GM19351 (cell line): ENCODE measurements at regions not wholly inside any gene's neighbourhood (a gene's known extent, or its start where the extent isn't known, plus 50 kb on each side); places are given as distances from the start of the nearest gene placed in this dataset.

ENCODE experiments used
- ATAC-seq: cut with Tn5 transposase; IDR thresholded peaks from one replicate; pipeline ENCODE4 v1.9.1; 2021; ENCODE audit warnings: mild to moderate bottlenecking, moderate library complexity; ENCODE audit not compliant: unreplicated experiment

DNA sequence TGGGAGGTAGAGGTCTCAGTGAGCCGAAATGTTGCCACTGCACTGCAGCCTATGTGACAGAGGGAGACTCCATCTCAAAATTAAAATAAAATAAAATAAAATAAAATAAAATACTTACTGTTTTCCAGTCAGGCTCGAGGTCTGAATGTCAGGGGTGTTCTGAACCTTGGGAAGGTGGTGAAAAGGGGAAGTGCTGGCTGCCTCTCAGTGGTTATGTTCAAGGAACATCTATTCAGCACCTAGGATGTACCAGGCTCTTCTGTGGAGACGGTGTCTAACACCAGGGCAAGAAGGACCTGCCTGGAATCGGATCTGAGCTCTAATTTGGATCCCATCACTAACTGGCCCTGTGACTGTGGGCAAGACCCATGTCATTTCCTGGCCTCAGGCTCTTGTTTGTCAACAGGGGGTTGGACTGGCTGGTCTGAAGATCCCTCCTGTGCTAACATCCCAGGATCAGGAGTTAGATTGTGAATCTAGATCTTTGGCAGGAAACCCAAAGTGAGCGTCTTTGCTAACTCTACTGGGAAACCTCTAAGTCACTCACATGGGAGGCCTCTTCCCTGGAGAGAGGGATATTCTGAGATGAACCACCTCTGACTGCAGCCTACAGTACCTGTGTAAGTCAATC is 63.4 kb upstream of the SIRPG start:
- ATAC-seq, result no peak

- ATAC-seq, result no peak
Observed at GRCh38 chr20:1720226-1720625, 62.6 kb upstream of the SIRPG start.

DNA sequence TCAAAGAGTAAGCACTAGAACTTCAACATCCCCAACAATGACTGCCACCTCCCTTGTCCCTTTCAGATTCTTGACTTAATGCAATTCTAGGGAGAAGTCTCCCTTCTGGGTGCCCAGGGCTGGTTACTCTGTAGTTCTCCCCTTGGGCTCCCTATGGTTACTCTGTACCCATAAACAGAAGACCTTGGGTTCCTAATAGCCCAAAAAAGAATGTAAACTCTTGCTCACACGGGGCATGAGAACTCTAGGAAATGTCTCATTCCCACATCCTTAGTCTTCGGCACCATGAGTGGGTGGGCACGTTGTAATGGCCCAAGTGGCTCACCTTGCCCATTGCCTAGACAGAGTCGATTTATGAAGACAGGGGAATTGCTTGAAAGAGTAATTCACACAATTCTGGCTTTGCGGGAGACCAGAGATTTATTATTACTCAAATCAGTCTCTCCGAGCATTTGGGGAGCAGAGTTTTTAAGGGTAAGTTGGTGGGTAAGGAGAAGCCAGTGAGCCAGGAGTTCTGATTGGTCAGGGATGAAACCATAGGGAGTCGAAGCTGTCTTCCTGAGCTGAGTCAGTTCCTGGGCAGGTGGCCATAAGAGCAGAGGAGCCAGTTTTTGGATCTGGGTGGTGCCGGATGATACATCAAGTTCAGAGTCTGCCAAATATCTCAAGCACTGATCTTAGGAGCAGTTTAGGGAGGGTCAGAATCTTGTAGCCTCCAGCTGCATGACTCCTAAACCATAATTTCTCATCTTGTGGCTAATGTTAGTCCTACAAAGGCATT is 61.2 kb upstream of the SIRPG start:
- ATAC-seq, result no peak

DNA sequence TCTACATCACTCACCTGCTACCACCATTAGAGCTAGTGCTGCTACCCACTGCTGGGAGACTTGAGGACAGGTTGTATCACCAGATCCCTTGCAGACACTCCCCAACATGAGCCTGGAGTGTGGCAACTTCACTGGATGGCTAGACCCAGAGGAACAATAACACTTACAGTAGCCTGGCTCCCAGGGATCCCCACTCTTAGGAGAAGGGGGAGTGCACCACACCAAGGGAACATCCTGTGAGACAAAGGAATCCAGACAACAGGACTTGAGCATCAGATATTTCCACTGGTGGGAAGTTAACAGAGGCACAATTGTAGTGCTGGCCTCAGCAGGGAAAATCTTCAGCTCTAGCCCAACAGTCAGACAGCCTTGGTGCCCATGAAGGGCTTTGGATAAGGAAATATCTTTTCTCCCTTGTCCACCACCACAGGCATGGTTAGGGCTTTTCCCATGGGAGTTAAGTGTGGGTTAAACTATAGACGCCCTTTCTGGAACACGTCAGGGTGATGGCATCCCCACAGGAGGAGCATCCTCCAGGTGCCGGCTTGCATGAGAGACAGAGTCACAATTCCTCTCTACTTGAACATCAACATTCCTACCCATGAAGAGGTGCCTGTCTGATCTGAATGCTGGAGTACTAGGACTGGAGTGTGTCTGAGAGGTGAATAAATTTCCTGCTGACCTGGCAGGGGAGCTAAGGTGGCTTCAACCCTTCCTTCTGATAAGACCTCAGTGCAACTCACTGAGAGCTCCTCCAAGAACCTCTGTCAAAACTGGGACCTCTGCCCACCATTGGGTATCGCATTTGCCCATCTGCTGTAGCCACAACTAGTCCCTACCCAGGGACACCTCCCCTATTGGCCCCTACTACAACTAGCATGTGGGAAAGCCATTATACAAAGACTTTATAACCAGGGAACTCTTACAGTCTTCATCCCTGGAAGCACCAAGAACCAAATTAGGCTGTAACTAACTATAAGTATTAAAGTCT is 55.4 kb upstream of the SIRPG start:
- no peak for ATAC-seq

- no peak for ATAC-seq
Observed at GRCh38 chr20:1711826-1712601, 54.4 kb upstream of the SIRPG start.

DNA sequence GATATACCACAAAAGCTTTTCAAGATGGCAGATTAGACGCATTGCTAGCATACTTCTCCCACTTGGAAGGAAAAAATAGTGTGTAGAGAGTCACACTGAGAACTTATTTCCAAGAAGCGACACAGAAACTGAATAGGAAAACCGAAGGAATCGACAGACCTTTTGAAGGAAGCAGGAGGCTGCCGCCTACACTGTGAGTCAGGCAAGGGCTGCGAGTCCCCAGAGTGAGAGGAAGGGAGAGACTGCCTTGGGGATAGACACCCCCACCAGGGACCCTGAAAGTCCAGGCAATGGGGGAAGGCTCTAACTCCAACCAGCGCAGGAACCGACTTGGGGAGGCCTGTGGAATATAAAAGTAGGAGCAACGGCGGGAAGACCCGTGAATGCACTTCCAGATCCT is 53.7 kb upstream of the SIRPG start:
- no peak for ATAC-seq

DNA sequence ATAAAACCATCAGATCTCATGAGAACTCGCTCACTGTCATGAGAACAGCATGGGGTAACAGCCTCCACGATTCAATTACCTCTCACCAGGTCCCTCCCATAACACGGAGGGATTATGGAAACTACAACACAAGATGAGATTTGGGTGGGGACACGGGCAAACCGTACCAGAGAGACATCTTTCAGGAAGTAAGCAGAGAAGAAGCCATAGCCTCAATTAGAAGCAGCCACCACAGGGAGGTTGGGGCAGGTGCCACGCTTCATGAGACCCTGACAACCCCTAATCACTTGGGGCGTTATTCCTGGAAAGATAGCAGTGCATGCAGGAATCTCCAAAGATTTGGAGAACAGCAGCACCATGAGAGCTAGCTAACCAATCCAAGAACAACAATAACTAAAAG is 52.9 kb upstream of the SIRPG start:
- ATAC-seq, result no peak

GRCh38 chr20:1707588-1708449 is 50.2 kb upstream of the SIRPG start:
- ATAC-seq, result no peak
